ENCODE measurements at regions not wholly inside any gene's neighbourhood (a gene's known extent, or its start where the extent isn't known, plus 50 kb on each side); places are given as distances from the start of the nearest gene placed in this dataset.

- no peak overlapping the region for H3K9ac ChIP-seq (ENCODE audit: low read length)
- BruUV-seq (replicated peaks): no TSS peak
- H2AFZ ChIP-seq (ENCODE audit: low read length): no peak overlapping the region
- intact Hi-C loops (cut with micrococcal nuclease): no loop called here
- no peaks in the 10 kb centered on the region for H3K9me2 ChIP-seq (replicated peaks; ENCODE audit: low read length)
- H3K79me2 ChIP-seq (ENCODE audit: low read length): no peaks in the 10 kb centered on the region
- TF ChIP-seq EZH2phosphoT487 (IDR thresholded peaks at IDR 0.05; ENCODE audit: borderline replicate concordance, low read length) (no peak), CTCF (conservative IDR thresholded peaks at IDR 0.05; ENCODE audit: low read depth, low read length) (no peak), EZH2 (IDR thresholded peaks at IDR 0.05; ENCODE audit: low read length, unreplicated experiment) (no peak)
- no peaks in the 10 kb centered on the region for H3K4me1 ChIP-seq (ENCODE audit: insufficient read depth, low read length)
- DNase-seq (no peak), ATAC-seq (no peak)
- no peaks in the 10 kb centered on the region for H4K20me1 ChIP-seq (ENCODE audit: low read length)
- no peak overlapping the region for H3K27ac ChIP-seq (ENCODE audit: low read length)
- ChIA-PET POLR2A (ENCODE audit: unreplicated experiment) (no interaction called here), CTCF (no interaction called here)
- H3F3A ChIP-seq (ENCODE audit: low read length, unreplicated experiment): no peaks in the 10 kb centered on the region
- H3K9me3 ChIP-seq (ENCODE audit: low read length): no peaks in the 10 kb centered on the region
- peaks cover 18% of the 10 kb centered on the region; the same call in 1 of the 2 replicates for H3K27me3 ChIP-seq (ENCODE audit: low read length)
- H3K4me3 ChIP-seq (ENCODE audit: low read length): no peak overlapping the region
- H3K4me2 ChIP-seq (ENCODE audit: low read length): no peak overlapping the region
- no peaks in the 10 kb centered on the region for H3K36me3 ChIP-seq (ENCODE audit: low read depth, low read length)
Measured at GRCh38 chr7:94123136-94123535, 119.0 kb upstream of the BET1 start.

GRCh38 chr7:94127026-94127425 lies 122.9 kb upstream of the BET1 start:
- Histone ChIP-seq H3K36me3 (ENCODE audit: low read depth, low read length) (no peaks in the 10 kb centered on the region), H3K4me3 (ENCODE audit: low read length) (no peak overlapping the region), H3K9me2 (replicated peaks; ENCODE audit: low read length) (no peaks in the 10 kb centered on the region), H3K79me2 (ENCODE audit: low read length) (no peaks in the 10 kb centered on the region), H3K27me3 (ENCODE audit: low read length) (peaks cover 13% of the 10 kb centered on the region; the same call in 1 of the 2 replicates), H3K4me1 (ENCODE audit: insufficient read depth, low read length) (peaks cover 9% of the 10 kb centered on the region; the same call in 1 of the 2 replicates), H3K9ac (ENCODE audit: low read length) (no peak overlapping the region), H3K27ac (ENCODE audit: low read length) (no peak overlapping the region), H3K4me2 (ENCODE audit: low read length) (no peak overlapping the region), H4K20me1 (ENCODE audit: low read length) (no peaks in the 10 kb centered on the region), H2AFZ (ENCODE audit: low read length) (no peak overlapping the region), H3K9me3 (ENCODE audit: low read length) (no peaks in the 10 kb centered on the region), H3F3A (ENCODE audit: low read length, unreplicated experiment) (no peaks in the 10 kb centered on the region)
- POLR2A ChIA-PET (ENCODE audit: unreplicated experiment): no interaction called here
- CTCF ChIA-PET: no interaction called here
- no peak for DNase-seq
- no TSS peak for BruUV-seq (replicated peaks)
- ATAC-seq: no peak
- TF ChIP-seq EZH2phosphoT487 (IDR thresholded peaks at IDR 0.05; ENCODE audit: borderline replicate concordance, low read length) (no peak), EZH2 (IDR thresholded peaks at IDR 0.05; ENCODE audit: low read length, unreplicated experiment) (no peak), CTCF (conservative IDR thresholded peaks at IDR 0.05; ENCODE audit: low read depth, low read length) (no peak)
- intact Hi-C loops (cut with micrococcal nuclease): no loop called here

- Histone ChIP-seq H3K9me2 (replicated peaks; ENCODE audit: low read length) (no peaks in the 10 kb centered on the region), H3K27me3 (ENCODE audit: low read length) (peaks cover 9% of the 10 kb centered on the region; the same call in 1 of the 2 replicates), H3K4me1 (ENCODE audit: insufficient read depth, low read length) (peaks cover 9% of the 10 kb centered on the region; the same call in 1 of the 2 replicates), H3K9ac (ENCODE audit: low read length) (no peak overlapping the region), H3K4me2 (ENCODE audit: low read length) (no peak overlapping the region), H3K79me2 (ENCODE audit: low read length) (no peaks in the 10 kb centered on the region), H4K20me1 (ENCODE audit: low read length) (no peaks in the 10 kb centered on the region), H3K4me3 (ENCODE audit: low read length) (no peak overlapping the region), H3K27ac (ENCODE audit: low read length) (no peak overlapping the region), H3K9me3 (ENCODE audit: low read length) (no peaks in the 10 kb centered on the region), H2AFZ (ENCODE audit: low read length) (no peak overlapping the region), H3K36me3 (ENCODE audit: low read depth, low read length) (no peaks in the 10 kb centered on the region), H3F3A (ENCODE audit: low read length, unreplicated experiment) (no peaks in the 10 kb centered on the region)
- BruUV-seq (replicated peaks): no TSS peak
- POLR2A ChIA-PET (ENCODE audit: unreplicated experiment): no interaction called here
- intact Hi-C loops (cut with micrococcal nuclease): no loop called here
- no peak for DNase-seq
- CTCF ChIA-PET: no interaction called here
- TF ChIP-seq CTCF (conservative IDR thresholded peaks at IDR 0.05; ENCODE audit: low read depth, low read length): no peak
- no peak for TF ChIP-seq EZH2 (IDR thresholded peaks at IDR 0.05; ENCODE audit: low read length, unreplicated experiment)
- no peak for TF ChIP-seq EZH2phosphoT487 (IDR thresholded peaks at IDR 0.05; ENCODE audit: borderline replicate concordance, low read length)
- ATAC-seq: no peak
Measured at GRCh38 chr7:94128072-94128471, 123.9 kb upstream of the BET1 start.
